Fibroblast of lung (primary cell): ENCODE measurements at regions not wholly inside any gene's neighbourhood (a gene's known extent, or its start where the extent isn't known, plus 50 kb on each side); places are given as distances from the start of the nearest gene placed in this dataset.

Experiments
- DNase-seq, 2 donors: peaks; one replicate each; pipeline versions ENCODE4 v3.0.0 to v3.0.0-alpha.2; 2010; ENCODE audit warnings: low read depth in 2 of 2
- H2AFZ ChIP-seq: 2 replicates; pipeline ENCODE4 v1.5.1; 2012; ENCODE audit warnings: low read length, control low read depth, inconsistent platforms
- H3K27ac ChIP-seq: 2 replicates; pipeline ENCODE4 v1.5.1; 2011; ENCODE audit warnings: low read length, control low read depth; ENCODE audit not compliant: insufficient read depth
- H3K27me3 ChIP-seq: 2 replicates; pipeline ENCODE4 v1.5.1; 2011; ENCODE audit warnings: mild to moderate bottlenecking, low read length; ENCODE audit not compliant: control insufficient read depth, insufficient read depth
- H3K36me3 ChIP-seq: 2 replicates; pipeline ENCODE4 v1.5.1; 2011; ENCODE audit warnings: low read length; ENCODE audit not compliant: control insufficient read depth, insufficient read depth
- H3K4me1 ChIP-seq: 2 replicates; pipeline ENCODE4 v1.5.1; 2011; ENCODE audit warnings: low read length; ENCODE audit not compliant: control insufficient read depth, insufficient read depth; ENCODE audit errors: extremely low read depth
- H3K4me2 ChIP-seq: 2 replicates; pipeline ENCODE4 v1.5.1; 2011; ENCODE audit warnings: low read length, control low read depth; ENCODE audit not compliant: insufficient read depth; ENCODE audit errors: extremely low read depth
- H3K4me3 ChIP-seq, 4 experiments: fragments of 200-600 bp in 1 of 4; sonication (generic) in 1 of 4; replicated peaks in 1 of 4; 2 replicates each; pipeline ENCODE4 v1.5.1; 2011 to 2016; ENCODE audit warnings: low read length in 4 of 4, low read depth in 3 of 4, mild to moderate bottlenecking in 3 of 4, control low read depth in 2 of 4, inconsistent platforms in 1 of 4, mixed read lengths in 1 of 4; ENCODE audit not compliant: insufficient read depth in 1 of 4; ENCODE audit errors: control extremely low read depth in 1 of 4
- H3K79me2 ChIP-seq: 2 replicates; pipeline ENCODE4 v1.5.1; 2012; ENCODE audit warnings: mild to moderate bottlenecking, low read length, inconsistent platforms; ENCODE audit not compliant: control insufficient read depth, insufficient read depth
- H3K9ac ChIP-seq: 2 replicates; pipeline ENCODE4 v1.5.1; 2011; ENCODE audit warnings: mild to moderate bottlenecking, low read length, control low read depth; ENCODE audit not compliant: insufficient read depth
- H3K9me3 ChIP-seq: 2 replicates; pipeline ENCODE4 v1.5.1; 2012; ENCODE audit warnings: low read depth, low read length; ENCODE audit not compliant: control insufficient read depth, insufficient read depth
- H4K20me1 ChIP-seq: 2 replicates; pipeline ENCODE4 v1.5.1; 2011; ENCODE audit warnings: low read length; ENCODE audit not compliant: control insufficient read depth, insufficient read depth; ENCODE audit errors: extremely low read depth
- EZH2 ChIP-seq: IDR thresholded peaks from 2 replicates; pipeline ENCODE4 v1.5.1; 2012; ENCODE audit warnings: low read length, control low read depth, mild to moderate bottlenecking; ENCODE audit errors: missing control alignments
- TF ChIP-seq, protein P1 (sequence below), 2 donors: IDR thresholded peaks in 1 of 2; conservative IDR thresholded peaks in 1 of 2; 1 replicate in 1 of 2; 2 replicates in 1 of 2; pipeline ENCODE4 v1.5.1; 2011 to 2012; ENCODE audit warnings: low read length in 2 of 2, control low read depth in 1 of 2, inconsistent platforms in 1 of 2, low read depth in 1 of 2, mild to moderate bottlenecking in 1 of 2

DNA sequence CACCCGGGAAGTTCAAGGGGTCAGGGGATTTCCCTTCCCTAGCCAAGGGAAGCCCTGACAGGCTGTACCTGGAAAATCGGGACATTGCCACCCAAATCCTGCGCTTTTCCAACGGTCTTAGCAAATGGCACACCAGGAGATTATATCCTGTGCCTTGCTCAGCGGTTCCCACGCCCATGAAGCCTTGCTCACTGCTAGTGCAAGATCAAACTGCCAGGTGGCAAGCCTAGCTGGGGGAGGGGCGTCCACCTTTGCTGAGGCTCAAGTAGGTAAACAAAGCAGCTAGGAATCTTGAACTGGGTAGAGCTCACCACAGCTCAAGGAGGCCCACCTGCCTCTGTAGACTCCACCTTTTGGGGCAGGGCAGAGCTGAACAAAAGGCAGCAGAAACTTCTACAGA, 1794.5 kb downstream of the PCDH9 start:
- no peak overlapping the region for H3K4me2 ChIP-seq
- no peaks in the 10 kb centered on the region for H4K20me1 ChIP-seq
- H3K36me3 ChIP-seq, result no peaks in the 10 kb centered on the region
- H3K4me1 ChIP-seq, result no peaks in the 10 kb centered on the region
- H3K9me3 ChIP-seq, result no peaks in the 10 kb centered on the region
- no peaks in the 10 kb centered on the region for H3K79me2 ChIP-seq
- DNase-seq, result no peak
- TF ChIP-seq, protein P1, sequence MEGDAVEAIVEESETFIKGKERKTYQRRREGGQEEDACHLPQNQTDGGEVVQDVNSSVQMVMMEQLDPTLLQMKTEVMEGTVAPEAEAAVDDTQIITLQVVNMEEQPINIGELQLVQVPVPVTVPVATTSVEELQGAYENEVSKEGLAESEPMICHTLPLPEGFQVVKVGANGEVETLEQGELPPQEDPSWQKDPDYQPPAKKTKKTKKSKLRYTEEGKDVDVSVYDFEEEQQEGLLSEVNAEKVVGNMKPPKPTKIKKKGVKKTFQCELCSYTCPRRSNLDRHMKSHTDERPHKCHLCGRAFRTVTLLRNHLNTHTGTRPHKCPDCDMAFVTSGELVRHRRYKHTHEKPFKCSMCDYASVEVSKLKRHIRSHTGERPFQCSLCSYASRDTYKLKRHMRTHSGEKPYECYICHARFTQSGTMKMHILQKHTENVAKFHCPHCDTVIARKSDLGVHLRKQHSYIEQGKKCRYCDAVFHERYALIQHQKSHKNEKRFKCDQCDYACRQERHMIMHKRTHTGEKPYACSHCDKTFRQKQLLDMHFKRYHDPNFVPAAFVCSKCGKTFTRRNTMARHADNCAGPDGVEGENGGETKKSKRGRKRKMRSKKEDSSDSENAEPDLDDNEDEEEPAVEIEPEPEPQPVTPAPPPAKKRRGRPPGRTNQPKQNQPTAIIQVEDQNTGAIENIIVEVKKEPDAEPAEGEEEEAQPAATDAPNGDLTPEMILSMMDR (conservative IDR thresholded peaks at IDR 0.05 in 1 of 2, IDR thresholded peaks at IDR 0.05 in 1 of 2; ENCODE audit: low read depth in 1 of 2, low read length in 2 of 2), result no peak
- TF ChIP-seq EZH2, result no peak
- no peak overlapping the region for H3K27ac ChIP-seq
- no peaks in the 10 kb centered on the region for H3K27me3 ChIP-seq
- no peak overlapping the region for H2AFZ ChIP-seq
- no peak overlapping the region for H3K4me3 ChIP-seq
- H3K9ac ChIP-seq, result no peak overlapping the region

DNA sequence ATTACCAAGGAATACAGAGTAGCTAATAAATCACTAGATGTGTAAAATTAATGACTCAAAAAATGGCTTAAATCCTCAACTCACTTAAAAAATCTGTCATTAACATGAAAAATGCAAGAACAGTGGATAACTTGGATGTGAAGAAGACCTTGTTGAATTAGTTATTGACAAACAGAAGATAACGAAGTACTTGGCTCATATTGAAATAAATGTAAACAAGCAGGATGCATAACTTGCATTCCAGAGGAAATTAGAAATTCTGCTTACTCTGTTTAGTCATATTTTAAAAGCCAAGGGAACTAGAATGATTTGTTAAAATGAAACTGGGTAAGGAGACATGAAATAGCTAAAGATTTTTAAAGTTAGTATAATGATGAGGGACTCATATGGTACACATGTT, 1812.2 kb downstream of the PCDH9 start:
- no peaks in the 10 kb centered on the region for H3K4me1 ChIP-seq
- H3K79me2 ChIP-seq, result no peaks in the 10 kb centered on the region
- TF ChIP-seq, protein P1 (conservative IDR thresholded peaks at IDR 0.05 in 1 of 2, IDR thresholded peaks at IDR 0.05 in 1 of 2; ENCODE audit: low read depth in 1 of 2, low read length in 2 of 2), result no peak
- no peak for TF ChIP-seq EZH2
- peak; percentile 0 to 3 for DNase-seq
- H3K9me3 ChIP-seq, result no peaks in the 10 kb centered on the region
- no peaks in the 10 kb centered on the region for H3K27me3 ChIP-seq
- no peaks in the 10 kb centered on the region for H4K20me1 ChIP-seq
- H3K27ac ChIP-seq, result no peak overlapping the region
- H3K9ac ChIP-seq, result no peak overlapping the region
- no peak overlapping the region for H3K4me3 ChIP-seq
- no peak overlapping the region for H2AFZ ChIP-seq
- no peak overlapping the region for H3K4me2 ChIP-seq
- H3K36me3 ChIP-seq, result no peaks in the 10 kb centered on the region

DNA sequence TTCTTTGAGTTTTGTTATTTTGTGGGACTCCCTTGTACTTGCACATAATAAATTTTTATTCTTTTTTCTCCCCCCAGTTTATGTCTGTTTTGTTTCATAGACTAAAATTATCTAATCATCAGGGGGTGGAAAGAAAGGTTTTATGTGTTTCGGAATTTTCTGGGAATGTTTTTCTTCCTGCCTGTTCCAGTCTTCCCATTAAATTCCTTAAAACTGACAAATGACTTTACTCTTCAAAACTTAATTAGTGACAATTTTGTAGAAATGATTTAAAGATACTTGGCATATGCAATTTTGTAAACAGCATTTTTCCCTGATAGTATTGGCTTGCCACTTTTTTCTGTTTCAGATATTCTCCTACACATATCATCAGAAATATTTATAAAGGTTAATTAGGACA, 1813.4 kb downstream of the PCDH9 start:
- no peaks in the 10 kb centered on the region for H3K27me3 ChIP-seq
- H3K27ac ChIP-seq, result no peak overlapping the region
- TF ChIP-seq, protein P1 (conservative IDR thresholded peaks at IDR 0.05 in 1 of 2, IDR thresholded peaks at IDR 0.05 in 1 of 2; ENCODE audit: low read depth in 1 of 2, low read length in 2 of 2), result no peak
- no peak for TF ChIP-seq EZH2
- no peak overlapping the region for H2AFZ ChIP-seq
- no peak overlapping the region for H3K9ac ChIP-seq
- no peaks in the 10 kb centered on the region for H3K36me3 ChIP-seq
- H3K4me2 ChIP-seq, result no peak overlapping the region
- H3K4me1 ChIP-seq, result no peaks in the 10 kb centered on the region
- H3K9me3 ChIP-seq, result no peaks in the 10 kb centered on the region
- H4K20me1 ChIP-seq, result no peaks in the 10 kb centered on the region
- DNase-seq, result no peak
- no peaks in the 10 kb centered on the region for H3K79me2 ChIP-seq
- H3K4me3 ChIP-seq, result no peak overlapping the region
